GM04504 (cell line): ENCODE measurements at regions not wholly inside any gene's neighbourhood (a gene's known extent, or its start where the extent isn't known, plus 50 kb on each side); places are given as distances from the start of the nearest gene placed in this dataset.
"Not testable (repeated sequence)": the region's sequence is repeated elsewhere in the genome, so short reads cannot be mapped to it uniquely, and the experiment has no call there.

Source experiments
- DNase-seq: peaks from one replicate; pipeline ENCODE4 v3.0.0-alpha.2; 2012; ENCODE audit warnings: low read depth

GRCh38 chr10:64115908-64116643 is 594.9 kb downstream of the REEP3 start:
- DNase-seq: no peak

- DNase-seq: no peak
Observed at GRCh38 chr10:64116707-64117106, 595.5 kb downstream of the REEP3 start.

- no peak for DNase-seq
Observed at GRCh38 chr10:64118736-64119135, 597.5 kb downstream of the REEP3 start.

GRCh38 chr10:64120301-64120980 is 599.2 kb downstream of the REEP3 start:
- not testable (repeated sequence) for DNase-seq

GRCh38 chr10:64130152-64130551 is 609.0 kb downstream of the REEP3 start:
- no peak for DNase-seq

- DNase-seq: no peak
Observed at GRCh38 chr10:64134676-64135075, 613.5 kb downstream of the REEP3 start.

GRCh38 chr10:64142395-64142794 is 621.2 kb downstream of the REEP3 start:
- no peak for DNase-seq

GRCh38 chr10:64148607-64149006 is 627.4 kb downstream of the REEP3 start:
- DNase-seq: no peak

GRCh38 chr10:64156166-64156565 is 635.0 kb downstream of the REEP3 start:
- no peak for DNase-seq

- no peak for DNase-seq
Observed at GRCh38 chr10:64158551-64158950, 637.4 kb downstream of the REEP3 start.

GRCh38 chr10:64159910-64160872 is 639.0 kb downstream of the REEP3 start:
- no peak for DNase-seq

GRCh38 chr10:64170791-64171190 is 649.6 kb downstream of the REEP3 start:
- no peak for DNase-seq

GRCh38 chr10:64173826-64174225 is 652.6 kb downstream of the REEP3 start:
- DNase-seq: no peak

- no peak for DNase-seq
Observed at GRCh38 chr10:64174666-64175255, 653.6 kb downstream of the REEP3 start.

GRCh38 chr10:64175271-64175962 is 654.2 kb downstream of the REEP3 start:
- DNase-seq: no peak

- no peak for DNase-seq
Observed at GRCh38 chr10:64182671-64183070, 661.5 kb downstream of the REEP3 start.

GRCh38 chr10:64191286-64191685 is 670.1 kb downstream of the REEP3 start:
- DNase-seq: no peak

- no peak for DNase-seq
Observed at GRCh38 chr10:64196638-64197315, 675.6 kb downstream of the REEP3 start.

GRCh38 chr10:64201936-64202335 is 680.7 kb downstream of the REEP3 start:
- no peak for DNase-seq

GRCh38 chr10:64204504-64204903 is 683.3 kb downstream of the REEP3 start:
- DNase-seq: not testable (repeated sequence)

GRCh38 chr10:64206409-64206808 is 685.2 kb downstream of the REEP3 start:
- DNase-seq: no peak
